ENCODE measurements at regions not wholly inside any gene's neighbourhood (a gene's known extent, or its start where the extent isn't known, plus 50 kb on each side); places are given as distances from the start of the nearest gene placed in this dataset.

DNA sequence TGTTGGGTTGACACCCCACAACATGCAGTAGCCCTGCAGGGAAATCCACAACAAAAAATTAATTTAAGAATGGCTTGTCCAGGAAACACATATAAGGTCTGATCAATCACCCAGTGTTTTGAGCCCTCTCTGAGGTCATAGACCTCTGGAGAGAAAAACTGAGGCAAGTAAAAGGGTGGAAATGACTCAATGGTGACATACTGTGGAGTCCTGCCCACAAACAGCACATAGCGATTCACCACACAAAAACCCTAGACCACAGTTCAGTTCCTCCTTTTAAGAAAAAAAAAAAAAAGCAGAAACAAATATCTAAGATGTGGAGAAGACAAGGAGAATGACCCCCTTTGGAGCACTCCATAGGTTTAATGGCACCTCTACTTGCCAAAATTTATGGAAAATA, 2691.0 kb downstream of the PCDH7 start:
- TF ChIP-seq, protein P1, sequence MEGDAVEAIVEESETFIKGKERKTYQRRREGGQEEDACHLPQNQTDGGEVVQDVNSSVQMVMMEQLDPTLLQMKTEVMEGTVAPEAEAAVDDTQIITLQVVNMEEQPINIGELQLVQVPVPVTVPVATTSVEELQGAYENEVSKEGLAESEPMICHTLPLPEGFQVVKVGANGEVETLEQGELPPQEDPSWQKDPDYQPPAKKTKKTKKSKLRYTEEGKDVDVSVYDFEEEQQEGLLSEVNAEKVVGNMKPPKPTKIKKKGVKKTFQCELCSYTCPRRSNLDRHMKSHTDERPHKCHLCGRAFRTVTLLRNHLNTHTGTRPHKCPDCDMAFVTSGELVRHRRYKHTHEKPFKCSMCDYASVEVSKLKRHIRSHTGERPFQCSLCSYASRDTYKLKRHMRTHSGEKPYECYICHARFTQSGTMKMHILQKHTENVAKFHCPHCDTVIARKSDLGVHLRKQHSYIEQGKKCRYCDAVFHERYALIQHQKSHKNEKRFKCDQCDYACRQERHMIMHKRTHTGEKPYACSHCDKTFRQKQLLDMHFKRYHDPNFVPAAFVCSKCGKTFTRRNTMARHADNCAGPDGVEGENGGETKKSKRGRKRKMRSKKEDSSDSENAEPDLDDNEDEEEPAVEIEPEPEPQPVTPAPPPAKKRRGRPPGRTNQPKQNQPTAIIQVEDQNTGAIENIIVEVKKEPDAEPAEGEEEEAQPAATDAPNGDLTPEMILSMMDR (IDR thresholded peaks at IDR 0.05 in 4 of 5, conservative IDR thresholded peaks at IDR 0.05 in 1 of 5): no peak
- no peak for TF ChIP-seq POLR2A (IDR thresholded peaks at IDR 0.05)
